Hepatocyte (in vitro differentiated cells): ENCODE measurements at regions not wholly inside any gene's neighbourhood (a gene's known extent, or its start where the extent isn't known, plus 50 kb on each side); places are given as distances from the start of the nearest gene placed in this dataset.

Experiments used
- EZH2phosphoT487 ChIP-seq: fragments of 200-600 bp; sonication (generic); IDR thresholded peaks from one replicate; pipeline ENCODE4 v1.6.1; 2018; ENCODE audit warnings: antibody characterized with exemption, mild to moderate bottlenecking, low read depth, moderate library complexity; ENCODE audit not compliant: unreplicated experiment, severe bottlenecking
- TF ChIP-seq, protein P1 (sequence below): fragments of 200-600 bp; sonication (generic); IDR thresholded peaks from 2 replicates; pipeline ENCODE4 v1.5.1; 2016; ENCODE audit warnings: antibody characterized with exemption, mild to moderate bottlenecking; ENCODE audit not compliant: poor library complexity

DNA sequence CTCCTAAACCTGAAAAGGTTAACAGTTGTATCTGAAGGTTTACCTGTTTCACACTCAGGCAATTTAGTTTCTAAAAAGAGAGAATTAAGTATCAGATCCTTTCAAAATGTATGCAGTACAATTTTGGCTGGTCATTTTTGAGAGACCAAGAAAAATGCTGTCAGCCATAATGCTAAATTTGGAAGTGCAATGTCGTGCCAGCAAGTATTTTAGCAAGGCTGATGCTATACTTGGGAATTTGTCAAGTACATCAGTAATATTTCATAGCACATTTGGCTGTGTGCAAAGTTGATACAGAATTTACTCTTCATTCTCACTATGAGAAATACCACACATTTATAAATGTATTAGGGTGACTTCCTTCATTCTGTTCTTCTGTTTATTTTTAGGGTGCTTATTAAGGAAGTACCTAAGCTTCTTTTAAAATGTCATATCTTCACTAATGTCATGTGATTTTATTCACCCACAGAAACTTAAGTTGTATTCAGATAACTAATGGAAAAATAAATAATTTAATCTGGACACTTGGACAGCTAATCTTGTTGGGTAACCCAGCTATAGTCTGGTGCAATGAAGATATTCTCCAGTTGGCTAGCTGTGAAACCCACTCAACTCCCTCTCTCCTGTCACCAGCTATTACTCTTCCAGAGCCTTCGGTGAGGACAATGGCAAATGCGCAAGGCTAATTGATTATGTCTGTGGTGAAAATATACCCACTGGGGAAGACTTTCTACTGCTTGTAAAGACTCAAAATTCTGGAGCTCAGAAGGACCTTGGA is 84.2 kb upstream of the TLL1 start:
- no peak for TF ChIP-seq EZH2phosphoT487
- TF ChIP-seq, protein P1, sequence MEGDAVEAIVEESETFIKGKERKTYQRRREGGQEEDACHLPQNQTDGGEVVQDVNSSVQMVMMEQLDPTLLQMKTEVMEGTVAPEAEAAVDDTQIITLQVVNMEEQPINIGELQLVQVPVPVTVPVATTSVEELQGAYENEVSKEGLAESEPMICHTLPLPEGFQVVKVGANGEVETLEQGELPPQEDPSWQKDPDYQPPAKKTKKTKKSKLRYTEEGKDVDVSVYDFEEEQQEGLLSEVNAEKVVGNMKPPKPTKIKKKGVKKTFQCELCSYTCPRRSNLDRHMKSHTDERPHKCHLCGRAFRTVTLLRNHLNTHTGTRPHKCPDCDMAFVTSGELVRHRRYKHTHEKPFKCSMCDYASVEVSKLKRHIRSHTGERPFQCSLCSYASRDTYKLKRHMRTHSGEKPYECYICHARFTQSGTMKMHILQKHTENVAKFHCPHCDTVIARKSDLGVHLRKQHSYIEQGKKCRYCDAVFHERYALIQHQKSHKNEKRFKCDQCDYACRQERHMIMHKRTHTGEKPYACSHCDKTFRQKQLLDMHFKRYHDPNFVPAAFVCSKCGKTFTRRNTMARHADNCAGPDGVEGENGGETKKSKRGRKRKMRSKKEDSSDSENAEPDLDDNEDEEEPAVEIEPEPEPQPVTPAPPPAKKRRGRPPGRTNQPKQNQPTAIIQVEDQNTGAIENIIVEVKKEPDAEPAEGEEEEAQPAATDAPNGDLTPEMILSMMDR = no peak
